Keratinocyte (primary cell): ENCODE measurements at regions not wholly inside any gene's neighbourhood (a gene's known extent, or its start where the extent isn't known, plus 50 kb on each side); places are given as distances from the start of the nearest gene placed in this dataset.

Source experiments
- DNase-seq: peaks from one replicate; pipeline ENCODE4 v3.0.0-alpha.2; 2011; ENCODE audit warnings: low read depth, missing footprints, low spot score
- FAIRE-seq: peaks from 2 replicates; lab custom pipeline; 2011; peaks lifted over from hg19 to GRCh38; lab: Jason Lieb, UNC
- H2AFZ ChIP-seq: 2 replicates; pipeline ENCODE4 v1.6.0; 2012; ENCODE audit warnings: low read length, control low read depth, inconsistent platforms; ENCODE audit not compliant: control insufficient read depth
- H3K27ac ChIP-seq: 2 replicates; pipeline ENCODE4 v1.5.1; 2011; ENCODE audit warnings: low read length; ENCODE audit not compliant: control insufficient read depth, insufficient read depth
- H3K27me3 ChIP-seq: 3 replicates; pipeline ENCODE4 v1.6.0; 2011; ENCODE audit warnings: low read length; ENCODE audit not compliant: control insufficient read depth, insufficient read depth; ENCODE audit errors: extremely low read depth
- H3K36me3 ChIP-seq, 2 experiments: 2 replicates in 1 of 2; 3 replicates in 1 of 2; pipeline ENCODE4 v1.5.1; 2011; ENCODE audit warnings: low read length in 2 of 2, mild to moderate bottlenecking in 1 of 2; ENCODE audit not compliant: control insufficient read depth in 2 of 2, insufficient read depth in 2 of 2; ENCODE audit errors: extremely low read depth in 1 of 2
- H3K4me1 ChIP-seq: 3 replicates; pipeline ENCODE4 v1.5.1; 2011; ENCODE audit warnings: low read length; ENCODE audit not compliant: control insufficient read depth, insufficient read depth; ENCODE audit errors: extremely low read depth
- H3K4me2 ChIP-seq: 3 replicates; pipeline ENCODE4 v1.6.0; 2011; ENCODE audit warnings: low read depth, low read length; ENCODE audit not compliant: control insufficient read depth, insufficient read depth; ENCODE audit errors: extremely low read depth
- H3K4me3 ChIP-seq, 3 experiments: fragments of 200-600 bp in 1 of 3; sonication (generic) in 1 of 3; 2 replicates in 2 of 3; 3 replicates in 1 of 3; pipeline ENCODE4 v1.5.1; 2011 to 2016; ENCODE audit warnings: low read length in 3 of 3, mild to moderate bottlenecking in 3 of 3, control low read depth in 2 of 3, inconsistent platforms in 1 of 3, low read depth in 1 of 3, mixed read lengths in 1 of 3, mixed run types in 1 of 3, moderate library complexity in 1 of 3; ENCODE audit not compliant: control insufficient read depth in 2 of 3, insufficient read depth in 2 of 3; ENCODE audit errors: extremely low read depth in 1 of 3
- H3K79me2 ChIP-seq: 2 replicates; pipeline ENCODE4 v1.6.0; 2012; ENCODE audit warnings: low read length; ENCODE audit not compliant: control insufficient read depth, insufficient read depth
- H3K9ac ChIP-seq: 3 replicates; pipeline ENCODE4 v1.6.0; 2011; ENCODE audit warnings: low read length; ENCODE audit not compliant: control insufficient read depth, insufficient read depth; ENCODE audit errors: extremely low read depth
- H3K9me1 ChIP-seq: 3 replicates; pipeline ENCODE4 v1.6.0; 2011; ENCODE audit warnings: low read length; ENCODE audit not compliant: control insufficient read depth, insufficient read depth; ENCODE audit errors: extremely low read depth
- H3K9me3 ChIP-seq: 2 replicates; pipeline ENCODE4 v1.5.1; 2012; ENCODE audit warnings: low read depth, low read length; ENCODE audit not compliant: control insufficient read depth
- H4K20me1 ChIP-seq: 3 replicates; pipeline ENCODE4 v1.6.0; 2011; ENCODE audit warnings: low read length; ENCODE audit not compliant: control insufficient read depth, insufficient read depth; ENCODE audit errors: extremely low read depth
- EZH2 ChIP-seq: IDR thresholded peaks from one replicate; pipeline ENCODE4 v1.6.1; 2012; ENCODE audit warnings: inconsistent platforms, mild to moderate bottlenecking, low read length, moderate library complexity
- dilution Hi-C: fragments of 300-500 bp; cut with MboI; formaldehyde crosslinking; loops from one replicate; pipeline ENCODE4 v1.7.0; 2020; ENCODE audit warnings: low sequenced_read_pairs; ENCODE audit not compliant: extremely low pct_ligation_motif_present
- TF ChIP-seq, protein P1 (sequence below), 3 experiments: IDR thresholded peaks in 1 of 3; conservative IDR thresholded peaks in 1 of 3; optimal IDR thresholded peaks in 1 of 3; 2 replicates in 2 of 3; 3 replicates in 1 of 3; pipeline versions ENCODE3 to v1.5.1; 2011; ENCODE audit warnings: low read length in 3 of 3, mild to moderate bottlenecking in 3 of 3, moderate library complexity in 2 of 3, control low read depth in 1 of 3, inconsistent platforms in 1 of 3; ENCODE audit not compliant: insufficient read depth in 2 of 3; ENCODE audit errors: extremely low read depth in 1 of 3

DNA sequence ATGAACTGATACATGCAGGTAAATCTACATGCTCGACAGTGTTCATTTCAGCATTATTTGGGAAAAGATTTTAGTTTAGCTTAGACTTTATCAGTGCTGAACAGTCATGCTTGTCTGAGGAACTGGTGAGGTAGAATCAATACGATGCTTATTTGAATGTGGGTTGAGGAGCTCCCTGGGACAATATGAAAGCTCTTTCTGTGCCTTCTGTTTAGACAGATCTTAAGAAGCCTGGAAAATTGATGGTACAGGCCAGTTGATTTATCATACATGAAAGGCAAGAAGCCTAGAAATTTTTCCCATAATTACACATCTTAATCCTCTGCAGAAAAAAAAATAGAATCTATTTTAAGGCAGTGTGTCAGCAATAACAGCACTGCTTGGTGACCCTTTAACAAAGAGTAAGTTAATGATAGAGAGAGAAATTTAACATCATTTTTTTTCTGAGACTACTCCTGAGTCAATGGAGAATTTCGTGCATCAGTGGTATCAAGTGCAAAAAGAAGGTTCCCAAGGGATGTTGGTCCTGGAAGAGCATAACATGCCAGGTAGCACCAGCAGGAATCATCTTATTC, 252.2 kb upstream of the CDH20 start:
- Histone ChIP-seq H3K27me3 (no peaks in the 10 kb centered on the region), H4K20me1 (no peaks in the 10 kb centered on the region), H3K36me3 (no peaks in the 10 kb centered on the region), H3K9me1 (no peaks in the 10 kb centered on the region), H3K27ac (no peak overlapping the region), H3K9me3 (no peaks in the 10 kb centered on the region), H3K9ac (no peak overlapping the region), H2AFZ (no peak overlapping the region), H3K79me2 (no peaks in the 10 kb centered on the region), H3K4me1 (no peaks in the 10 kb centered on the region), H3K4me2 (no peak overlapping the region), H3K4me3 (no peak overlapping the region)
- DNase-seq (no peak), FAIRE-seq (no peak)
- TF ChIP-seq EZH2, result no peak
- TF ChIP-seq, protein P1, sequence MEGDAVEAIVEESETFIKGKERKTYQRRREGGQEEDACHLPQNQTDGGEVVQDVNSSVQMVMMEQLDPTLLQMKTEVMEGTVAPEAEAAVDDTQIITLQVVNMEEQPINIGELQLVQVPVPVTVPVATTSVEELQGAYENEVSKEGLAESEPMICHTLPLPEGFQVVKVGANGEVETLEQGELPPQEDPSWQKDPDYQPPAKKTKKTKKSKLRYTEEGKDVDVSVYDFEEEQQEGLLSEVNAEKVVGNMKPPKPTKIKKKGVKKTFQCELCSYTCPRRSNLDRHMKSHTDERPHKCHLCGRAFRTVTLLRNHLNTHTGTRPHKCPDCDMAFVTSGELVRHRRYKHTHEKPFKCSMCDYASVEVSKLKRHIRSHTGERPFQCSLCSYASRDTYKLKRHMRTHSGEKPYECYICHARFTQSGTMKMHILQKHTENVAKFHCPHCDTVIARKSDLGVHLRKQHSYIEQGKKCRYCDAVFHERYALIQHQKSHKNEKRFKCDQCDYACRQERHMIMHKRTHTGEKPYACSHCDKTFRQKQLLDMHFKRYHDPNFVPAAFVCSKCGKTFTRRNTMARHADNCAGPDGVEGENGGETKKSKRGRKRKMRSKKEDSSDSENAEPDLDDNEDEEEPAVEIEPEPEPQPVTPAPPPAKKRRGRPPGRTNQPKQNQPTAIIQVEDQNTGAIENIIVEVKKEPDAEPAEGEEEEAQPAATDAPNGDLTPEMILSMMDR (optimal IDR thresholded peaks at IDR 0.05 in 1 of 3, IDR thresholded peaks at IDR 0.05 in 1 of 3, conservative IDR thresholded peaks at IDR 0.05 in 1 of 3; ENCODE audit: extremely low read depth in 1 of 3, insufficient read depth in 2 of 3, low read length in 3 of 3), result no peak
- dilution Hi-C loops, result no loop called here

DNA sequence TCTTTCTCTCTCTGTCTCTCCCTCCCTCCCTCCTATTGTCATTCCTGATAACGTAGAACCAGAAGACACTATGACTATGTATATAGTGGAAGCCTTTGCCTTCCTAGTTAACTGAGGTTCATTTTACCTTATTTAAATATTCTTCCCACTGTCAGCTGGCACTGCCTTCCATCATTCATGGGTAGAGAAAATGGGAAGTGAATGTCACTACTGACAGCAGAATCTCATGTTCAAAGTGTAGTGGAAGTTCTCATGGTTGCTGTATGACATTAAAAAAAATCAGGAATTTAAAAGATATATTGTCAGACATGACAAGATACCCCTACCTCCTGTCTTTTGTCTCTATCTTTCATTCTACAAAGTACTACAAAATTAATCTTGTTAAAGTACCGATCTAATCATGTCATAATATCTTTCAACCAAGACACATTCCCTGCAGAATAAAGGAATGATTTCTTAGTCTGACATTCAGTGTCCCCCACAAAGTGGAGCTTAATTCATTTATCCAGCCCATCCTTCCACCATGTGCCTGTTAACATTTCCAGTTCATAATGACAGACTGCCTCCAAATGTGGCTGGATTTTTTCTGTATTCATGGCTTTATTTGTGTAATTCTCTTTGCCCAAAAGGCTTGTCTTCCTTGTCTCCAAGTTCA, 250.1 kb upstream of the CDH20 start:
- no peak for FAIRE-seq
- Histone ChIP-seq H3K27ac (no peak overlapping the region), H3K4me3 (no peak overlapping the region), H3K4me2 (no peak overlapping the region), H3K27me3 (no peaks in the 10 kb centered on the region), H3K79me2 (no peaks in the 10 kb centered on the region), H3K9ac (no peak overlapping the region), H4K20me1 (no peaks in the 10 kb centered on the region), H3K36me3 (no peaks in the 10 kb centered on the region), H3K9me3 (no peaks in the 10 kb centered on the region), H3K4me1 (no peaks in the 10 kb centered on the region), H3K9me1 (no peaks in the 10 kb centered on the region), H2AFZ (no peak overlapping the region)
- dilution Hi-C loops, result no loop called here
- TF ChIP-seq, protein P1 (optimal IDR thresholded peaks at IDR 0.05 in 1 of 3, IDR thresholded peaks at IDR 0.05 in 1 of 3, conservative IDR thresholded peaks at IDR 0.05 in 1 of 3; ENCODE audit: extremely low read depth in 1 of 3, insufficient read depth in 2 of 3, low read length in 3 of 3), result no peak
- no peak for TF ChIP-seq EZH2
- no peak for DNase-seq
